ENCODE measurements at regions not wholly inside any gene's neighbourhood (a gene's known extent, or its start where the extent isn't known, plus 50 kb on each side); places are given as distances from the start of the nearest gene placed in this dataset.

DNA sequence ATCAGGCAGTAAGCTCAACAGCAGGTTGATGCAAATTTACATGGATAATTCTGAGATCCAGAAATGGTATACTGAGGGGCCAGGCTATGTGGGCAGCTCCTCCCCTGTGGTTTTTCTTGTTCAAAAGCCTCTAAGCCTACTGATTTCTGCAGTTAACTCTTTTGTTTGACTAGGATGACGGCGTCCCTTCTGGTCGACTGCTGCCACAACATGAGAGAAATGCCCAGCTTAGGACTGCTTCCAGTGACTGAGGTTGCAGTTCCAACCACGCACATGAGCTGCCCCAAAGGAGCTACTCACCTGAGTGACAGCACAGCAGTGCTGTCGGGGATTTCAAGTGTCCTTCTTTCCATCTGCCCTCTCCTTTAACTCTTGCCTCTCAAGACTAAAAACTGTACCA, 973.0 kb upstream of the GHITM start:
- peak; percentile 83 for DNase-seq

DNA sequence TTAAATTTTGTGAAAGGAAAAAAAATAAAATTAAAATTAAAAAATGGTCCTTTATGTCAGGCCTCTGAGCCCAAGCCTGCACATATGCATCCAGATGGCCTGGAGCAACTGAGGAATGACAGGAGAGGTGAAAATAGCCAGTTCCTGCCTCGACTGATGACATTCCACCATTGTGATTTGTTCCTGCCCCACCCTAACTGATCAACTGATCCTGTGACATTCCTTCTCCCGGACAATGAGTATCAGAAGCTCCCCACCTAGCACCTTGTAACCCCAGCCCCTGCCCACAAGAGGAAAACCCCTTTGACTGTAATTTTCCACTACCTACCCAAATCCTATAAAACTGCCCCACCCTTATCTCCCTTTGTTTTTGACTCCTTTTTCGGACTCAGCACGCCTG, 972.2 kb upstream of the GHITM start:
- DNase-seq, result no peak

DNA sequence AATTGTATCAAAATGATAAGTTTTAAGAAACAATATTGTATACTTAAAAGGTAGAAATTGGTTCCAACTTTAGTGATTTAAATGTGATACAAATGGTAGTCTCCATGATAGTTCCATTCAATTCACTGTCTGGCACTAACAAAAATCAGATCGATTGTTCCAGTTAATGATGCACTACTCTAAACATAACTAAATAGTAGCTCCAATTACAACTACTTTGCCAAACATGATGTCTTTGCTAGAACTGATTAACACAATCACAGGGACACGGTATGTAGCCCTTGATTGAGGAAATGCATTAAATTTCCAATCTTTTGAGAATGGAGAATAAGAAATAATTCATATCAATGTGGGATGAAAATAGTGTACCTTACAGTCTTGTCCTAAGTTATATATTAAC, 962.4 kb upstream of the GHITM start:
- DNase-seq, result no peak

DNA sequence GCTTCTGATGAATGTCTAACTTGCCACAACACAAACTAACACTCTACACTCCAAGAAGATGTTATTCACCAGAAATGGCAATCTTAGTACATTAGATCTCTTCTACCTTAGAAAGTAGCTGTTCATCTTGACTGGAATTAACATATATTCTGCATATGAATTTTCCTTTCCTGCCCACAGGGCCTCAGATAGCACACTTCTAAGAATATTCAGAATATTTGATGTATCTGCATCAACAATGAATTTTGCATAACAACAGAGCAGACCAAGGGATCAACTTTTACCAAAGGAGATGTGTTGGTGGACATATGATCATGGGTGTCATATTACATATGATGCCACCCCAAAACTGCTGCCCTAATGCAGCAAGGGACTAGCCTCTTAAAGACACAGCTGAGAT, 960.8 kb upstream of the GHITM start:
- no peak for DNase-seq

DNA sequence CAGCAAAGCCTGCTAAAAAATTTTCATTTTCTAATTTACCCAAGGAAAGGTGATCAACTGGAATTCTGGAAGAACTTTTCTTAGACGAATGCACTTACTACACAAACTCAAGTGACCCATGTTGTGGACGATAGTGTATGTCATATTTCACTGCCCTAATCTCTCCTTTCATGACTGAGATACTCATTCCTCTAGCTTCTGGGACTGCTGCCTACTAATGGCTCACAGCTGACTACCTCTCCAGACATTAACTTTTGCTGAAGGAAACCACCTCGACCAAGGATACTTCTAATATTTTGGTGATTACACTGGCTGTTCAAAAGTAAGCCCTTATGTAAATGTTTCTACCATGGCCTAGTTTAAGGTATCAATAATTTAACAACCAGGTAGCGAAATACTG, 959.9 kb upstream of the GHITM start:
- DNase-seq, result no peak

DNA sequence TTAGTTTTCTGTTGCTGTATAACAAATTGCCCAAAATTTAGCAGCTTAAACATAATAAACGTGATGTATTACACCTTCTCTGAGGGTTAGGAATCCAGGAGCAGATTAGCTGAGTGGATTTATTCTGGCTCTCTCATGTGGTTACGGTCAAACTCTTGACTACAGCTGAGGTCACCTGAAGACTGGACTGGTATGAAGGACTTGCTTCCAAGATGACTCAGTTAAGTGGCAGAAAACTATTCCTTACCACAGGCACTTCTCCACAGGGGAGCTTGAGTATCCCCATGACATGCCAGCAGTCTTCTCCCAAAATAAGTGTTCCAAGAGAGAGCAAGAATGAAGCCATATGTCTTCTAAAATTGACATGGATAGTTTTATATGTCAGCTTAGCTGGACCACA, 957.2 kb upstream of the GHITM start:
- DNase-seq, result no peak

DNA sequence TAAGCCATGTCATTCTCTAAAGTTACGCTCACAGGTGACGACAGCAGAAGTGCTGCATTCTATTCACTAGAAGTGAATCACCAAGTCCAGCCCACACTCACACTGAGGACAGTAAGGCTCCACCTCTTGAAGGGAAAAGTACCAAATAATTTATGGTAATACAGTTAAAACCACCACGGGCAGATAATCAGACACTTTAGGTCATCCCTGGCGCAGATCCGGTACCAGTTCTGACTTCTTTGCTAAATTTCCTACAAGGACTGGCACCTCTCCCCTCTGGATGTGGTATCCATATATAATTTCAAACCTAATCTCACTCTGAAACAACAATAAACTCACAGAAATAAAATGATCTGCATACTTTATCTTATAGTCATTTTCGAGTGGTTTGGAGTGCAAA, 954.7 kb upstream of the GHITM start:
- no peak for DNase-seq

DNA sequence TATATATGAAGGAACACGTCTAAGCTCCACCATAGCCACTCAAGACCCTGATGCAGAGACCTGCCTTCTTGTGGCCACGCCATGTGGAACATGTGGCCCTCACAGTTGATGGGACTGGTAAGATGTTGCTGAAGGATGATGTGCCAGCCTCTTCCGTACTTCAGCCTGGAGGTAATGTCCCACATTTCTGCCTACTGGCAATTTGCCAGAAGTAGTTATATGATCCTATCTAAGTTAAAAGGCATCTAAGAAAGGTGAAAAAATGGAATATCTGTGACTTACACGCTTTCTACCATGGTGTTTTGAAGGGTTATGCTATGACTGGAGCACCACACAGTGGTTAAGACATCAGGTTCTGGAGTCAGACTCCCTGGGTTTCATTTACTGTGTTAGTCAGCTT, 948.7 kb upstream of the GHITM start:
- no peak for DNase-seq

DNA sequence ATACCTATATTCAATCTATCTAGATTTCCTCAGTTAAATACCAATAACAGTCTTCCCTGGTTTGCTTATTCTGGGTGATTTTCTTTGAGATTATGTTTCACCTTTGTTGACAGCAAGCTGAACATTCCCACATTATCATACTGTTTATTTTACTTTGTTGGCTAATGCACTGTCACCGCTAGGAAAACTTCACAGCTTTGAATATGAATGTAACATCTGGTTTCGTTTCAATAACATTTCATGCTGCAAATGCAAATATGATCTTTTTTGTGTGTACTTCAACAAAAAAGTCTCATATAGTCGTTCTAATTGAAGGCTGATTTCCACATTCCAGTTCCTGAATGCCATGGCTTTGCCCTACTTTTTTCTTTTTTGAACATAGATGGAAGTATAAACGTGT, 946.3 kb upstream of the GHITM start:
- DNase-seq, result no peak

DNA sequence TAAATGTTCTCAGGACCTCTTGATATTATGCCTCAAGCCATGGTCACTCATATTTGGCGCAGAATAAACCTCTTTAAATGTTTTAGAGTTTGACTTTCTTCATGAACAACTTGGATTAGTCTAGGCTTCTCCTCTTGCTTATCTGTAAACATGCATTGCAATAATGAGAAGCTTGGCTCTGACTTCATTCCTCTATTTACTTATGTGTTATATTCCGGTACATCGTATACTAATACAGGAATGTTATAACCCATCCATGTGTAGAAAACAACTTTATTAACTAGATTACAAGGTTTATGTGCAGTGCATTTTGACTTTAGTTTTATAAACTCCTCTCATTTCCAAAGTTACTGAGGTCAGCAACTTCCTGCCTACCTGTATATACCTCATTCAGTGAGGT, 944.3 kb upstream of the GHITM start:
- DNase-seq, result no peak

DNA sequence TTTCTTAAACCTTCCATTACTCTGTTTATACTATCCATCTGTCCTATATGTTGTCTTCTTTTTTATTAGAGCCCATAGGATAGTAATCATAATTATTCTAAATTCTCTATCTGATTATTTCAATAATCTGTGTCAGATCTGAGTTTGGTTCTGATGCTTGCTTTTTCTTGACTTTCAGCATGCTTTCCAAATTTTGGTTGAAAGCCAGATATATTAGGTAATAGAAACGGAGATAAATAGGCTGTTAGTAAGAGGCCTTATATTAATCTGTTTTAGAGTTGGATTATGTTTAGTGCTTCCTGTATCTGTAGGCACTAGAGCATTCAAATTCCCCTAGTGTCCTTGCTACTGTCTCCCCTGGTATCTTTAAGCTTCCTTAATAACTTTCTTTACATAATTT, 939.9 kb upstream of the GHITM start:
- no peak for DNase-seq

DNA sequence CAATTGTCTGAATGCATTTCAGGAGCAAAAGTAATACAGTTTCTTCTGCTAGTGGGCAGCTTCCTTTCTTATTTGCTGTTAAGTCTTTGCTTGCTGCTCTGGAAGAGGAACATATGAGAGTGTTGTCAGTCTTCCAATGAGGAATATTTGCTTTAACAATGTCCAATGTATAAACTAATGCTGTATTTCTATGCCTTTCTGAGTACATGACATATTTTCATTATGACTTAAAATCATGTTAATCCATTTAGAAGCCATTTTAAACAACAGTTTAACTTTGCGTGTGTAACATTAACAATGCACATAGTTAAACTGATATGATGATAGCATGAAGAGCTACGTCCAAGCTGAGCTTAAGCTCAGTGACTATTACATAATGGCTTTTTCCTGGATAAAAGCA, 933.4 kb upstream of the GHITM start:
- no peak for DNase-seq

DNA sequence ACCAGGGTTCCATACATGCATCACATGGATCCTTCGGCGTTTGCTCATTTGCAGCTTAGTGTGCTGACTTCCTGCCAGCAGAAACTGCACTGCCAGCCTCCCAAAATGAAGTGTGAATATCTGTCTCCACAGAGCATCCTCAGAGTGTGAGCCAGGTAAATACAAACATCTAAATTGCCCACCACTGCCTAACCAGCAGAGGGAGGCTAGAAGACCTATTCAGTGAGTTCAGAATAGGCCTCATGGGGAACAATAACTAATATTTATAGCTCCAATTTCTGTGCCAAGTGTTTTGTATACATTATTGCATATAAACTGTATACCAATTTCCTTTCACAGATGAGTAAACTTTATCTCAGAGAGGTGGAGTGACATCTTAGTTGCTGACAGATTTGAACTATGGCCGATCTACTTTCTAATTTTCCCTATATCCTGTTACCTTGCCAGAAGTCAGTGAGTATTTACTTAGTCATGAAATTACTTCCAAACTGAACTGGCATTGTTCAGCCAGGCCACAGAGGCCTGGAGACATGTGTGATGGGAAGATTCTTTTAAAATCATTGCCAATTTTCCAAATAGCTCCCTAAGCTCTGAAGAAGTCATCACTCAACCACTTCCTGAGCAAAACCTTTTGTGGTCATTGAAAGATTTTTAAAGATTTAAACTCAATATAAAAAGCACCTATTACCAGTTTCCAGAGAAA, 926.5 kb upstream of the GHITM start:
- no peak for DNase-seq

DNA sequence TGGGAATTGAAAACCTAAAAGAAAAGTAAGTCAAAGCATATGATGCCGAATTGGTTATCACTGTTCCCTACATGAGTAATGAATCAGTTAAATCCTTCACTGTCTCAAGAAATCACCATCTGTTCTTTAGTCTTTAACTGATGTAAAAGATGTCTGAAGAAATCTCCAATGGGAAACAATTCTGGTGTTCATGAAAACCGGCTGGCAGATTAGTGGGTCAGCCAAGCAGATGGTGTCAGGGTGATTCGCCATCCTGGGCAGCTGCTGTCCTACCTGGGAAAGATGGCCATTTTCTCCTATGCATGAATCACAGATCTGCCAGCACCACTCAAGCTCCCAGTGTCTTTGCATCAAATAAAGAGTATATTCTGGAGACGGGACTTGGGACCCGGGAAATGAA, 925.2 kb upstream of the GHITM start:
- DNase-seq, result no peak

DNA sequence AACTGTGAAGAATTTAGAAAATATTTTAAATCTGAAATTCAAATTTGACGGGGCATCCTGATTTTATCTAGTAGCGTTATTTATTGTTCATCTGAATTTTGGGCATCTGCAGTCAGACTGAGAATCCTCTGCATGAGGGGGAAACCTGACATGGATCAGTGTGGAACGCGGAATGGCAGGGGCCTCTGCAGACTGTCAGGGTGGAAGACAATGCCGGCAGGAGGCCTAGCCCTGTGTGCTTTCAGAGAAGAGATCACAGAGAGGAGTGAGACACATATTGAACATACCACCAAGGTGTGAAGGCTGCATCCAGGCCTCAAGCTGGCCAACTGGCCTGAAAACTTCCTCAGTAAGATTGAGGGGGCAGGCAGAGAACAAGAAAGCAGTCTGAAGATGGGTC, 921.1 kb upstream of the GHITM start:
- DNase-seq, result no peak

DNA sequence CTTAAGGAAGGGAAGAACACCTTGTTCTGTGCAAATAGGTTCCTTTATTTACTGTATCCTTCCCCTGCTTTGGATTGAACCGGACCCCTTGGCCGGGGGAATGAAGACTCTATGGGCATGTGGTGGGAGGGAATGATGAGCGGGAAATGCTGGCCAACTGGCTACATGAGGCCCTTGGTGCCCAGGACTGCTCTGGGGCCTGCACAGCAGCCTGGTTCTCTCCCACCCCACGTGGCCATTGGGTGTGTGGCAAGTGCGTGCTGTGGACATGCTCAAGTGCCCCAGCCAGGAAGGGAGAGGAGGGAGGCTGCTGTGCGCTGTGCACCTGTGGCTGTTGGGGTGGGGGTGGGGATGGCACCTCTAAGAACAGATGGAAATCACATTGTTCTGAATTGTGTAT, 917.0 kb upstream of the GHITM start:
- DNase-seq, result no peak

DNA sequence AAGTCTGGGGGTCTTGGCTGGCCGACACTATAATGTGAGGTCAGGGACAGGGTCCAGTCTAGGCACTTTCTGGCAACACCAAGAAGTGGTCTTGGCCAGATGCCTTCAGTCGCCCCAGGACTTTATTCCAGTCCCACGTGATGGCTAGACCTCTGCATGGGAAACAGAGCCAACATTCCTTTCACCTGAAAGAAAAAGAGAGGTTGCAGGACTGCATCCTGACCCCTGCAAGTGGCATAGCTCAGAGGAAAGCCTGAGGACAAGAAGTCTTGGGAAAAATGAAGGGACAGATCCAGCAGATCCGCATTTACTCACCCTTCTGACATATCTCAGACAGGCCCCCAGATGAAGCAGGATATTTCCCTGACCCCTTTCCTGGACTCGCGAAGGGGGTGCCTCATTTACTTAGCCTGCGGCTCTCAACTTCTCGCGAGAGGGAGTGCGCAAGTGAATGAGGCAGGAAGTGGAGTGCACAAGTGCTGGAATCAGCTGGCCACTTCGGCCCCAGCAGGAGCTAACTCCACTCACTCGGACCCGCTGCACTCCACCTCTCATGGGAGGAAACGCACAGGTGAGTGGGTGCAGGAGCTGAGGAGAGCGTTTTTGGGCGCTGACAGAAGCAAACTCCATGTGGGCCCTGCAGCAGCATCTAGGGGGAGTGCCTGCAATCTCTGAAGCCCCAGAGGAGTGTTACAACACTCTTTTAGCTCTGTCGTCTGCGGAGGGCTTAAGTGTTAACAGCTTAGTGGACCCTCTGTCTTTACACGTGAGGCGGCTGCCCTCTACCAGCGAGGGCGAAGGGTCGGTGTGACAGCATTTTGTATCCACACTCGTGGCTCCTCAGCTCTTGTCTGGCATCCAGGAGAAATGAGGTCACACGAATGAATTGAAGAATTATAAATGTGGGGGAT, 916.2 kb upstream of the GHITM start:
- peak; percentile 60 for DNase-seq

DNA sequence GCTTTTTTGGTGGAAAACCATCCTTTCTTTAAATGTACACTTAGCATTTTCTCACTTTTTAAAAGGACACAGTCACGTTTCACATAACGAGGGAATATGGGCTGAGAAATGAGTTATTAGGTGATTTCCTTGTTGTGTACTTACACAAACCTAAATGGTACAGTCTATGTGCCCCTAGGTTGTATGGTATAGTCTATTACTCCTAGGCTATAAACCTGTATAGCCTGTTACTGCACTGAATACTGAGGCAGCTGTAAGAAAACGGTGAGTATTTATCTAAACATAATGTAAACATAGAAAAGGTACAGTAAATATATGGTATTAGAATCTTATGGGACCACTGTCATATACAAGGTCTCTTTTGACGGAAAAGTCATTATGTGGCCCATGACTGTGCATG, 913.5 kb upstream of the GHITM start:
- DNase-seq, result no peak

DNA sequence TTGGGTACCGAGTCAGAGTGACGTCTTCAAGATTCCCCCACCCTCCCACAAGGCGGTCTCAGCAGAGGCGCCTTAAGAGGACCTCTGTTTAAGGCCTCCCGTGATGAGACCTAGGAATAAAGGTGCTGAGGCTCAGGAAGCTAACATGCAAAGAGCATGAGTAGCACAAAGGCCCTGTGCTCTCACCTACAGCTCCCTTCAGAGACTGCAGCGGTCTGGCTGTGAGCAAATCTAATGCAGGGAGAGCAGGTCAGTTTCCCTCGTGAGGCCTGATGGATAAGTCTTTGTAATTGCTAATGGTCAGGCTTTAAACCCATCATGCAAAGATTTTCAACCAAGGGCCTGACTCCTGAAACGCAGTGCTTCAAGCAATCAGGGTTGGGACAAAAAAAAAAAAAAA, 909.3 kb upstream of the GHITM start:
- DNase-seq, result no peak

DNA sequence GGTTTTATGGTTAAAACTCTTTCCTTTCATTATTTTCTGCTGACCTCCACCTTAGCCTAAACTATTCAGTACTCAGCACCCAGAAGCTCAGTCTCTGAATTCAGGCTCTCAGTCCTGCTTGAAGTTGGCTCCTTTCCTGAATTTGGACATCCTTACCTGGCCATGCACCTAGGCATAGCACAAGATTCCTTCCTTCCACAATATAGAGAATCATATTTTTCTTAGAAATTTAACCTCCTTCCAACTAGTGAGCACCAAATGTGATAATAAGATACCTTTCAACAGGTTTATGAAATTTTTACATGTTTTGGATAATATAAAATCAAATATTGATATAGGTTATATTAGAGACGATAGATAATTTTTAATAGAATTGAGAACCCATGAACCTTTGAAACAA, 905.6 kb upstream of the GHITM start:
- no peak for DNase-seq

DNA sequence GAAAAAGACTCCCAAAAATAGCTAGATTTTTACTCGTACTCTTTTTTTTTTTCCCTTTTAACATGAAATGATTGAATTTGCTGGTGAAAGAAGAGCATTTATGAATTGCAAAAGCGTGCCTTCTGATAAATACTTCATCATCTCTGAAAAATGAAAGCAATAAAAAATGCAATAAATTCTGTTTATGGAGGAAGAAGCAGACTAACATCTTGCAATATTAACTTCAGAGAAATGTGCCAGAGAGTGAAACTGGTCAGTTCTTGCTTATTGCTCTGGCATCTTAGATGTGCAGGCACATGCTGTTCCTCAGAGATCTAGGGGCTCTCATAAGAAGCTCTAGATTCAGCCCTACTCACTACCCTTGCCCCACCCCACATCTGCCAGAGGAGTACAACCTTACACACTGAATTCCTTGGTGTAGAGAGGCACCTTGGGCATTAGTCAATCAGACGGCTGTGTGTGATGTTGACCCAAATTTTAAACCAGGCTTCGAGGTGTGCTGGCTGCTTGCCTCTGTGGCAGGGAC, 891.1 kb upstream of the GHITM start:
- no peak for DNase-seq

DNA sequence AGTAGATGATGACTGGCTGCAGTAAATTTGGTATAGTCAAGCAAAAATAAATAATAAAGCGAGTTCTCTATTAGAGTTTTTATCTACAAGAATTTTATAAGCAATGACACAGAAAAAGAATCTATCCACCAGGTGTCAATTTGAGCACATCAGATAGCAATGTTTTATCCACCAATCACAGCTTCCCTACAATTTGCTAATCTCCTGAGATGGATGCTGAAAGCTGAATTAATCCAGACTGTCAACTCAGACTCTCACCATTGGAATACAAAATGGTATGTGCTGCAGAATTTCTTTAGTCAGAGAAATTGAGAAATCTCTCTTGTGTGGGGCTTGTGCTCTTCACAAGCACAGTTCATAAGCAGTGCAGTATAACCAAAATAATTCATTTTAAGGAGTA, 888.9 kb upstream of the GHITM start:
- no peak for DNase-seq

DNA sequence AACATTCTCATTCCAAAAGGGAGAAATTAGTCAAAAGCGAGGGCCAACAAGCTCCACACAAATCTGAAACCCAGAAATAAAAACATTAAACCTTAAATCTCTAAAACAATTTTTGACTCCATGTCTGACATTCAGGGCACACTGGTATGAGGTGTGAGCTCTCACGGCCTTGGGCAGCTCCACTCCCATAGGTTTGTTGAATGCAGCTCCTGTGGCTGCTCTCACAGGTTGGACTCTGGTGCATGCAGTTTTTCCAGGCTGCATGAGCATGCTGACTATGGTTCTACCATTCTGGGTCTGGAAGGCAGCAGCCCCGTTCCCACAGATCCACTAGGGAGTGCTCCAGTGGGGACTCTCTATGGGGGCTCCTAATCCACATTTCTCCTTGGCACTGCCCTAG, 887.1 kb upstream of the GHITM start:
- DNase-seq, result no peak

DNA sequence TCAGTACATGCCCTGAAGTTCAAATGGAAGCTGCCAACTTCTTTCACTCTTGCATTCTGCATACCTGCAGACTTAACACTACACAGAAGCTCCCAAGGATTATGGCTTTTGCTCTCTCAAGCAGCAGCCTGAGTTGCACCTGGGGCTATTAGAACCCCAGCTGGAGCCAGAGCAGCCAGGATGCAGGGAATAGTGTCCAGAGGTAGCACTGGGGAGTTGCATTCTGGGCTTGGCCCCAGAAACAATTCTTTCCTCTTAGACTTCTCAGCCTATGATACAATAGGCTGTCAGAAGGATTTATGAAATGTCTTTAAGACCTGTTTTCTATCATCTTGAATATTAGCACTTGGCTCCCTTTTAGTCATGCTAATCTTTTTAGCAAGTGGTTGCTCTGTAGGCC, 886.7 kb upstream of the GHITM start:
- DNase-seq, result no peak

All from islet precursor cell (in vitro differentiated cells).